Heart left ventricle (tissue), 13 donors: ENCODE measurements at regions not wholly inside any gene's neighbourhood (a gene's known extent, or its start where the extent isn't known, plus 50 kb on each side); places are given as distances from the start of the nearest gene placed in this dataset.

ENCODE experiments used
- POLR2A ChIP-seq, 2 donors: fragments of 450-650 bp; IDR thresholded peaks; one replicate each; pipeline ENCODE4 v1.6.1; 2017; ENCODE audit warnings: antibody characterized with exemption in 2 of 2, mild to moderate bottlenecking in 2 of 2, moderate library complexity in 2 of 2
- TF ChIP-seq, protein P1 (sequence below), 12 donors: fragments of 200-600 bp; sonication (generic) in 4 of 12; IDR thresholded peaks; one replicate each; pipeline versions ENCODE4 v1.5.0 to v1.8.0; 2018 to 2022; ENCODE audit warnings: antibody characterized with exemption in 12 of 12, mild to moderate bottlenecking in 5 of 12
- donor health status: ischemic (EF 13 %, LVEDD 7.1; RV severe dilation, severe dysfunction).
- donor health status: DM: no; HTN: yes; CAD: no.
- donor health status: DM: no; HTN: no; CAD: no.
- donor health status: ischemic (EF 25% LVEDD 6.9; RV normal size, moderate dysfunction).
- donor health status: ischemic (EF 25% LVEDD 5.7; RV mildly dilated, moderate dysfunction).
- donor health status: ischemic (EF 35%, LVEDD 5.7; RV mildly dilated, moderate dysfunction).
- donor health status: nonischemic (EF 11% LVEDD 7.7; RV severe dilation, severe dysfunction).
- donor health status: DM: yes; HTN: yes; CAD: no.
- donor health status: PGD.
- donor health status: ischemic (EF 29% LVEDD 5.4; RV normal size, mild dysfunction).
- donor health status: nonischemic (EF 23%, LVEDD 6.1; RV moderate dilation, normal function).

DNA sequence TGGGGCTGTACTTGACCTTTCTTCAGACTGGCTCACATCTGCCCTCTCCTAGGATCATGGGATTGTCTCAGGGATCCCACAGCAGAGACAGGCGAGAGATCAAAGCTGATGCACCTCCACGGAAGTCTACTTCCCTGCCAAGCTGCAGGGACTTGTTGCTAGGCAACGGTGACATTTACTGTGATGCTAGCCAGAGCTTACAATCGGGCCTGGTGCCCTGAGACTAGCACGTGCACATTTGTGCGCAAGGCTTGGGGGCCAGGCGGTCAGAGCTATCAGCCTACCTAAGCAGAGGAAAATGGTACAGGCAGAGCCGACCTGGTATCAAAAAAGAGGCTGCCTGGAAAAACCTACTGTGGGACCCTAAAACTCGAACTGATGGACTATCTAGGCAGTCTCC is 607.3 kb upstream of the TSPY4 start:
- TF ChIP-seq, protein P1, sequence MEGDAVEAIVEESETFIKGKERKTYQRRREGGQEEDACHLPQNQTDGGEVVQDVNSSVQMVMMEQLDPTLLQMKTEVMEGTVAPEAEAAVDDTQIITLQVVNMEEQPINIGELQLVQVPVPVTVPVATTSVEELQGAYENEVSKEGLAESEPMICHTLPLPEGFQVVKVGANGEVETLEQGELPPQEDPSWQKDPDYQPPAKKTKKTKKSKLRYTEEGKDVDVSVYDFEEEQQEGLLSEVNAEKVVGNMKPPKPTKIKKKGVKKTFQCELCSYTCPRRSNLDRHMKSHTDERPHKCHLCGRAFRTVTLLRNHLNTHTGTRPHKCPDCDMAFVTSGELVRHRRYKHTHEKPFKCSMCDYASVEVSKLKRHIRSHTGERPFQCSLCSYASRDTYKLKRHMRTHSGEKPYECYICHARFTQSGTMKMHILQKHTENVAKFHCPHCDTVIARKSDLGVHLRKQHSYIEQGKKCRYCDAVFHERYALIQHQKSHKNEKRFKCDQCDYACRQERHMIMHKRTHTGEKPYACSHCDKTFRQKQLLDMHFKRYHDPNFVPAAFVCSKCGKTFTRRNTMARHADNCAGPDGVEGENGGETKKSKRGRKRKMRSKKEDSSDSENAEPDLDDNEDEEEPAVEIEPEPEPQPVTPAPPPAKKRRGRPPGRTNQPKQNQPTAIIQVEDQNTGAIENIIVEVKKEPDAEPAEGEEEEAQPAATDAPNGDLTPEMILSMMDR (IDR thresholded peaks at IDR 0.05) = no peak
- TF ChIP-seq POLR2A (IDR thresholded peaks at IDR 0.05) = no peak
